ENCODE measurements at regions not wholly inside any gene's neighbourhood (a gene's known extent, or its start where the extent isn't known, plus 50 kb on each side); places are given as distances from the start of the nearest gene placed in this dataset.
"Not testable (repeated sequence)": the region's sequence is repeated elsewhere in the genome, so short reads cannot be mapped to it uniquely, and the experiment has no call there.

- DNase-seq: no peak
Observed at GRCh38 chrX:25646156-25646555, 492.0 kb upstream of the MAGEB18 start.

GRCh38 chrX:25648790-25649189 is 489.4 kb upstream of the MAGEB18 start:
- DNase-seq: no peak

GRCh38 chrX:25650216-25650820 is 487.8 kb upstream of the MAGEB18 start:
- no peak for DNase-seq

GRCh38 chrX:25659317-25659716 is 478.8 kb upstream of the MAGEB18 start:
- DNase-seq: no peak

GRCh38 chrX:25663701-25664100 is 474.4 kb upstream of the MAGEB18 start:
- no peak for DNase-seq

GRCh38 chrX:25665431-25665830 is 472.7 kb upstream of the MAGEB18 start:
- DNase-seq: no peak

- DNase-seq: no peak
Observed at GRCh38 chrX:25667681-25668080, 470.5 kb upstream of the MAGEB18 start.

- no peak for DNase-seq
Observed at GRCh38 chrX:25674776-25675175, 463.4 kb upstream of the MAGEB18 start.

- DNase-seq: no peak
Observed at GRCh38 chrX:25701876-25702275, 436.3 kb upstream of the MAGEB18 start.

GRCh38 chrX:25717122-25717521 is 421.0 kb upstream of the MAGEB18 start:
- no peak for DNase-seq

- no peak for DNase-seq
Observed at GRCh38 chrX:25721564-25721963, 416.6 kb upstream of the MAGEB18 start.

GRCh38 chrX:25726539-25726938 is 411.6 kb upstream of the MAGEB18 start:
- no peak for DNase-seq

GRCh38 chrX:25733148-25733547 is 405.0 kb upstream of the MAGEB18 start:
- no peak for DNase-seq

GRCh38 chrX:25737540-25737939 is 400.6 kb upstream of the MAGEB18 start:
- DNase-seq: no peak

GRCh38 chrX:25742334-25742733 is 395.8 kb upstream of the MAGEB18 start:
- DNase-seq: no peak

GRCh38 chrX:25754399-25754798 is 383.7 kb upstream of the MAGEB18 start:
- no peak for DNase-seq

- no peak for DNase-seq
Observed at GRCh38 chrX:25755194-25755593, 382.9 kb upstream of the MAGEB18 start.

GRCh38 chrX:25762656-25763055 is 375.5 kb upstream of the MAGEB18 start:
- DNase-seq: no peak

- DNase-seq: not testable (repeated sequence)
Observed at GRCh38 chrX:25771853-25772252, 366.3 kb upstream of the MAGEB18 start.

- DNase-seq: not testable (repeated sequence)
Observed at GRCh38 chrX:25797796-25798195, 340.3 kb upstream of the MAGEB18 start.

- DNase-seq: no peak
Observed at GRCh38 chrX:25805744-25806143, 332.4 kb upstream of the MAGEB18 start.

GRCh38 chrX:25807022-25807421 is 331.1 kb upstream of the MAGEB18 start:
- DNase-seq: no peak

GRCh38 chrX:25810202-25810601 is 327.9 kb upstream of the MAGEB18 start:
- no peak for DNase-seq

GRCh38 chrX:25819879-25820278 is 318.3 kb upstream of the MAGEB18 start:
- DNase-seq: no peak

- DNase-seq: no peak
Observed at GRCh38 chrX:25851141-25851540, 287.0 kb upstream of the MAGEB18 start.
